ENCODE measurements at regions not wholly inside any gene's neighbourhood (a gene's known extent, or its start where the extent isn't known, plus 50 kb on each side); places are given as distances from the start of the nearest gene placed in this dataset.

DNA sequence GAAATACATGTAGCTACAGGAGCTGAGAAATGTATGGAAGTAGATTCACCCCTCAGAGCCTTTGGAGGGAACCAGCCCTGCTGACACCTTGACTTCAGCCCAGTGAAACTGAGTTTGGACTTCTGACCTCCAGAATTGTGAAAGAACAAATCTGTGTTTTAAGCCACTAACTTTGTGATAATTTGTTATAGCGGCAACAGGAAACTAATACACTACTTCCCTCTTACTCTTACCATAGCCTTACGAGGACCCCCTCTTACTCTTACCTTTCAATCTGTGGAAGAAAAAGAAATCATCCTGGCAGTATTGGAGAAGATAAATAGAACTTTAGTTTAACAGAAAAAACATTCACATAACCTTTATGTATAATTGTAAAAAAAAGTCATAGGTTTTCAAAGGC lies 353.6 kb upstream of the USP24 start:
- POLR2A ChIA-PET: no interaction called here
- CTCF ChIA-PET: no interaction called here
- TF ChIP-seq, protein P1, sequence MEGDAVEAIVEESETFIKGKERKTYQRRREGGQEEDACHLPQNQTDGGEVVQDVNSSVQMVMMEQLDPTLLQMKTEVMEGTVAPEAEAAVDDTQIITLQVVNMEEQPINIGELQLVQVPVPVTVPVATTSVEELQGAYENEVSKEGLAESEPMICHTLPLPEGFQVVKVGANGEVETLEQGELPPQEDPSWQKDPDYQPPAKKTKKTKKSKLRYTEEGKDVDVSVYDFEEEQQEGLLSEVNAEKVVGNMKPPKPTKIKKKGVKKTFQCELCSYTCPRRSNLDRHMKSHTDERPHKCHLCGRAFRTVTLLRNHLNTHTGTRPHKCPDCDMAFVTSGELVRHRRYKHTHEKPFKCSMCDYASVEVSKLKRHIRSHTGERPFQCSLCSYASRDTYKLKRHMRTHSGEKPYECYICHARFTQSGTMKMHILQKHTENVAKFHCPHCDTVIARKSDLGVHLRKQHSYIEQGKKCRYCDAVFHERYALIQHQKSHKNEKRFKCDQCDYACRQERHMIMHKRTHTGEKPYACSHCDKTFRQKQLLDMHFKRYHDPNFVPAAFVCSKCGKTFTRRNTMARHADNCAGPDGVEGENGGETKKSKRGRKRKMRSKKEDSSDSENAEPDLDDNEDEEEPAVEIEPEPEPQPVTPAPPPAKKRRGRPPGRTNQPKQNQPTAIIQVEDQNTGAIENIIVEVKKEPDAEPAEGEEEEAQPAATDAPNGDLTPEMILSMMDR (IDR thresholded peaks at IDR 0.05; ENCODE audit: control extremely low read depth, extremely low read depth, low read depth, missing control alignments): no peak
- no peak for DNase-seq (ENCODE audit: extremely low spot score)

DNA sequence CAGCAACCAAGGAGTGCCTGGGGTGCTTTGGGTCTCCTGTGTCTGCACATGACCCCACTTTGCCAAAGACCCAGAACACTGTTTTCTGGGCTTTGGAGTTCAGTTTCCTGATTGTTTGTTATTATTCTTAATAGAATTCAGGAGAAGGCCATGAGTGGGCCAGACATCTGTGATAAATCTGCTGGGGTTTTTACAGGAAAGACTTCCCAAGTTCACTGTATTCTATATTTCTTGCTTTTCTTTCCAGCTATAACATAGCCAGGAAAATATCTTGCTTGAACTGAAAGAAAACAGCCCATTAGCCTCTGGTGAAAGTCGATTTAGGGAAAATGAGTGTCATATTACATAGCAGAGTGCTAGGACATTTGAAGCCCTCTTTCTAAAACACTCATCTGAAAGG lies 345.1 kb upstream of the USP24 start:
- POLR2A ChIA-PET: no interaction called here
- DNase-seq (ENCODE audit: extremely low spot score): no peak

DNA sequence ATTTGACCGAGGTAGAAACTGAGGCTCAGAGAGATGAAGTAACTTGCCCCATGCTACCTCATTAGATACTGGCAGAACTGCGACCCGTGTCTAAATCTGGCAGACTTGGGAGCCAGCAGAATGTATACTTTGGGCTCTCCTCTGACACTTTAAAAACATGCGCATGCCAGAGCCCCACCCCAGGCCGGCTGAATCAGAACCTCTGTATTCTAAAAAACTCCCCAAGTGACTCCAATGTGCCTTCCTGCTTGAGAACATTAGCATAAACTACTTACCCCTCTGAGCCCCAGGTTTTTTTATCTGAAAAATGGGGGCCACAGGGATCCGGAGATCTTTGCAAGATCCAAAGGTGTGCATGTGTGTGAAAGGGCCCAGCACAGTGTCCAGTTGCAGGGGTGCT lies 344.7 kb upstream of the USP24 start:
- no peak for DNase-seq (ENCODE audit: extremely low spot score)
- ChIA-PET CTCF (interaction anchor here (1.6 kb wide), 1 partner anchor 10 kb away, joined by 4 read pairs; no protein-coding TSS in a partner anchor), POLR2A (no interaction called here)

More for the DNA sequence above, 345.1 kb upstream of the USP24 start:
- TF ChIP-seq, protein P1 (IDR thresholded peaks at IDR 0.05; ENCODE audit: control extremely low read depth, extremely low read depth, low read depth, missing control alignments): no peak
- CTCF ChIA-PET: no interaction called here

DNA sequence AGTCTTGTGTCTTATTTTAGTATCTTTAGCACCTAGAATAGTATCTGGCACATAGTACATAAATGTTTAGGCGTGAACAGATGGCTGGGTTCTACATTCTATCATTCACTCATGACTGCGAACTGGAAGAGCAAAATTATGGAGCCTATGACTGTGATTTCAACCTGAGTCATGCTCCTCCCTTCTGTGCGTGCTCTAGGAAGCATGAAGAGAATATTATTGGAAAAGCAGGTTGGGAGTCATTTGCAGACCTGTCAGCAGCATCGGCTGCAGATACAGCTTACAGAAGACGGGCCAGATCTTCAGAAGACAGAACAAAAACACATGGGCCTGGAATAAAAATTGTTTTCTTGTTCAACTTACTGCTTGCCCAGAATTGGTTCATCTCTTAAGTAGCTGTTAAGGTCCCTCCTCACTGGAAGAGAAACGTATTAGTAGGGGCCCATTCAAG lies 344.0 kb upstream of the USP24 start:
- ChIA-PET CTCF (interaction anchor here (1.6 kb wide), 1 partner anchor 11 kb away, joined by 4 read pairs; no protein-coding TSS in a partner anchor), POLR2A (no interaction called here)
- TF ChIP-seq, protein P1 (IDR thresholded peaks at IDR 0.05; ENCODE audit: control extremely low read depth, extremely low read depth, low read depth, missing control alignments): no peak
- DNase-seq (ENCODE audit: extremely low spot score): no peak

More for the DNA sequence above, 344.7 kb upstream of the USP24 start:
- TF ChIP-seq, protein P1 (IDR thresholded peaks at IDR 0.05; ENCODE audit: control extremely low read depth, extremely low read depth, low read depth, missing control alignments): no peak

DNA sequence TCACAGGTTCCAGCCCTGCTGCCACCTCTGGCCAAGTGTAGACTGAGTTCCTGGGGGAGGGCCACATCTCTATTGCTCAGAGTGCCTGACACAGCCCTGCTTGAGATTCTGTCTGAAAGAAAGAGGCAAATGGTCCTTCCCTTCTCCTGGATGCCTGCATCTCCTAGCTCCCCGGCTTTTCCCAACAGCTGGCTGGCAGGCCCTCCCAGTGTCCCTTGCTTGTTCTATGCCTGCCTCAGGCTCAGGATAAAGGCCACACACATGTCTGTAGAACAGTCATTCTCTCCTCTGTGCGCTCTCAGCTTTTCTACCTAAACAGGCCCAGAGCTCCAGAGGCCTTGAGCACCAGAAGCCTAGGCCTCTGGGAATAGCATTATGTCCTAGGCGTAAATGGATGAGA lies 343.4 kb upstream of the USP24 start:
- TF ChIP-seq, protein P1 (IDR thresholded peaks at IDR 0.05; ENCODE audit: control extremely low read depth, extremely low read depth, low read depth, missing control alignments): no peak
- ChIA-PET CTCF (interaction anchor here (1.6 kb wide), 1 partner anchor 11 kb away, joined by 4 read pairs; no protein-coding TSS in a partner anchor), POLR2A (no interaction called here)
- DNase-seq (ENCODE audit: extremely low spot score): no peak

DNA sequence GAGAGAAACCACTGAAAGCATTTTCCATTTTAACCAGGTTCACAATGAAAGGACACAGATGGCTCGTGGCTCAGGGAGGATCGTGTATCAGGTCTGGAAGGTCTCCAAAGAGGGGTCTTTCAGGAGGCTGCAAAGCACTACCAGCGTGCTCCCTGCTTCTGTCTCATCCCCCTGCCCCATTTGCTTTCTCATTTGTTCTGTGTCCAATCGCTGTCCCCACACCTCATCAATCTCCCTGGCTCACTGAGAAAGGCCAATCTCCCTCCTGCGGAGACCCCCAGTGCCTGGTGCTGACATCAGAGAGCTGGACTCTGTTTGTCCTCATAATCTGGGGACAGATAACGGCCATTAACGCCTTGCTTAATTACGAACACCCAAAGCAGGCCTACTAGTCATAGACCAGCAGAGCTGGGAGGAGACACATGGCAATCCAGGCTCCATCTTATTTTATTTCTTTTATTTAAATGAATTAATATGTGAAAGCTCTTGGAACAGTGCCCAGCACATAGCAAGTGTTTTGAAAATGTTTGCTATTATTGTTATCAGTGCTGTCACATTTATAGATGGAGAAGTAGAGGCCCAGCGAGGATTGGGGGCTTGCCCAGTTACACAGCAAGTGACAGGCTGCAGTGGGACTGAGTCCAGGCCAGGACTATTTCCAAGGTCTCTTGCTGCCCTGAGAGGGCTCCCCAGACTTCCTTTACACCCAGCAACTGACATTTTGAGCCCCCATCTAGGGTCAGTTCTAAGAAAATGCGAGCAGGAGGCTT lies 341.0 kb upstream of the USP24 start:
- TF ChIP-seq, protein P1 (IDR thresholded peaks at IDR 0.05; ENCODE audit: control extremely low read depth, extremely low read depth, low read depth, missing control alignments): no peak
- no peak for DNase-seq (ENCODE audit: extremely low spot score)
- POLR2A ChIA-PET: no interaction called here
- CTCF ChIA-PET: no interaction called here

Data from GM10248 (cell line).